AG04450 (cell line): ENCODE measurements at regions not wholly inside any gene's neighbourhood (a gene's known extent, or its start where the extent isn't known, plus 50 kb on each side); places are given as distances from the start of the nearest gene placed in this dataset.

Experiments used
- CTCF ChIA-PET: fragments of 300-600, 350-600 bp; formaldehyde crosslinking; extraction: SDS; loops from one replicate; lab custom pipeline; 2022; ENCODE audit warnings: antibody characterized with exemption, inconsistent platforms; lab: Charles Lee
- POLR2A ChIA-PET: fragments of 350-600 bp; formaldehyde crosslinking; extraction: SDS; loops from one replicate; lab custom pipeline; 2021; ENCODE audit warnings: antibody characterized with exemption, inconsistent platforms; lab: Yijun Ruan, JAX
- DNase-seq: peaks from one replicate; pipeline ENCODE4 v3.0.0-alpha.2; 2011; ENCODE audit warnings: low read depth, low spot score
- H3K27ac ChIP-seq: one replicate; pipeline ENCODE4 v1.5.1; 2012; ENCODE audit warnings: low read depth, low read length, control low read depth
- H3K27me3 ChIP-seq: one replicate; pipeline ENCODE4 v1.6.0; 2012; ENCODE audit warnings: low read length; ENCODE audit not compliant: control insufficient read depth, insufficient read depth
- H3K4me3 ChIP-seq: 2 replicates; pipeline ENCODE4 v1.5.1; 2011; ENCODE audit warnings: mild to moderate bottlenecking, low read depth, low read length, control low read depth
- H3K9me3 ChIP-seq: 2 replicates; pipeline ENCODE4 v1.5.1; 2012; ENCODE audit warnings: low read length; ENCODE audit not compliant: control insufficient read depth, insufficient read depth
- TF ChIP-seq, protein P1 (sequence below): IDR thresholded peaks from 2 replicates; pipeline ENCODE4 v1.5.1; 2011; ENCODE audit warnings: low read depth, low read length, control low read depth, inconsistent platforms

DNA sequence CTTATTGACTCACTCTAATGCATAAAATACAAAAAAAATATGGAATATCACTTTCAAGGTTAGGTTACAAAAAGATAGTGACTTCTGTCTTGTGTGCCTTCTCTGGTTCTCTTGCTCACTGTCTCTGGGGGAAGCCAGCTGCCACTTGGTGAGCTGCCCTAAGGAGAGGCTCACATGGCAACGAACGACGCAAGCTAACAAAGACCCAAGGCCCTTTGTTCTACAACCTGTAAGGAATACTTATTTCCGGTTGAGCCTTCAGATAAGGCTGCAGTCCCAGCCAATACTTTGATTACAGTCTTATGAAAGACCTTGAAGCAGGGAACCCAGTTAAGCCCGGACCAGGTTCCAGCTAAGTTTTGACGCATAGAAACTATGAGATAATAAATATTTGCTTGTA, 242.4 kb upstream of the TBX3 start:
- Histone ChIP-seq H3K4me3 (no peak overlapping the region), H3K9me3 (peaks cover 3% of the 10 kb centered on the region; the same call in 1 of the 2 replicates), H3K27me3 (no peaks in the 10 kb centered on the region), H3K27ac (no peak overlapping the region)
- CTCF ChIA-PET, result interaction anchor here (1.4 kb wide), 1 partner anchor 9 kb away, joined by 3 read pairs; no protein-coding TSS in a partner anchor
- TF ChIP-seq, protein P1, sequence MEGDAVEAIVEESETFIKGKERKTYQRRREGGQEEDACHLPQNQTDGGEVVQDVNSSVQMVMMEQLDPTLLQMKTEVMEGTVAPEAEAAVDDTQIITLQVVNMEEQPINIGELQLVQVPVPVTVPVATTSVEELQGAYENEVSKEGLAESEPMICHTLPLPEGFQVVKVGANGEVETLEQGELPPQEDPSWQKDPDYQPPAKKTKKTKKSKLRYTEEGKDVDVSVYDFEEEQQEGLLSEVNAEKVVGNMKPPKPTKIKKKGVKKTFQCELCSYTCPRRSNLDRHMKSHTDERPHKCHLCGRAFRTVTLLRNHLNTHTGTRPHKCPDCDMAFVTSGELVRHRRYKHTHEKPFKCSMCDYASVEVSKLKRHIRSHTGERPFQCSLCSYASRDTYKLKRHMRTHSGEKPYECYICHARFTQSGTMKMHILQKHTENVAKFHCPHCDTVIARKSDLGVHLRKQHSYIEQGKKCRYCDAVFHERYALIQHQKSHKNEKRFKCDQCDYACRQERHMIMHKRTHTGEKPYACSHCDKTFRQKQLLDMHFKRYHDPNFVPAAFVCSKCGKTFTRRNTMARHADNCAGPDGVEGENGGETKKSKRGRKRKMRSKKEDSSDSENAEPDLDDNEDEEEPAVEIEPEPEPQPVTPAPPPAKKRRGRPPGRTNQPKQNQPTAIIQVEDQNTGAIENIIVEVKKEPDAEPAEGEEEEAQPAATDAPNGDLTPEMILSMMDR, result no peak
- POLR2A ChIA-PET, result no interaction called here
- DNase-seq, result no peak

DNA sequence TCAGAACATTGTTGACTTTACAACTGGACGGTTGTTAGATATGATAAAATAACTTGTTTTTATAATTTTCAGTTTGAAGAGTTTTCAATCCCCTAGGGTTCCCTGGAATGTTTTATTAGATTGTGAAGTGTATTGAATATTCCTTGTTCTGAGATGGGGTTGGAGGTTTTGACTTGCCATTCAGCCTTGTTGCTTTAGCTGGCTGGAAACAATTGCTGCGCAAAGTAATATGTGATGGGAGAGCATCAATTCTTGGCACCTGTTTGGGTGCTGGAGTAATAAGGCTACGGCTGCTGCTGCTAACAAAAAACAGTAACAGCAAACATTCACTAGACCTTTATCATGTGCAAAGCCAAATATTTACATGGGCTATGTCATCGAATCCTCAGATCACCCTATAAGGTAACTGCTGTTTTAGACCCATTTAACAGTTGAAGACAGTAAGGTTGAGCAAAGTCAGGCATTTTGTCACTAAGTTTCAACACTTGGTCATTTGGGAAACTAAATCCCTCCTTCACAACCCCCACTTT, 241.0 kb upstream of the TBX3 start:
- Histone ChIP-seq H3K4me3 (no peak overlapping the region), H3K9me3 (peaks cover 3% of the 10 kb centered on the region; the same call in 1 of the 2 replicates), H3K27ac (no peak overlapping the region), H3K27me3 (no peaks in the 10 kb centered on the region)
- TF ChIP-seq, protein P1, result no peak
- no peak for DNase-seq
- ChIA-PET CTCF (no interaction called here), POLR2A (no interaction called here)

DNA sequence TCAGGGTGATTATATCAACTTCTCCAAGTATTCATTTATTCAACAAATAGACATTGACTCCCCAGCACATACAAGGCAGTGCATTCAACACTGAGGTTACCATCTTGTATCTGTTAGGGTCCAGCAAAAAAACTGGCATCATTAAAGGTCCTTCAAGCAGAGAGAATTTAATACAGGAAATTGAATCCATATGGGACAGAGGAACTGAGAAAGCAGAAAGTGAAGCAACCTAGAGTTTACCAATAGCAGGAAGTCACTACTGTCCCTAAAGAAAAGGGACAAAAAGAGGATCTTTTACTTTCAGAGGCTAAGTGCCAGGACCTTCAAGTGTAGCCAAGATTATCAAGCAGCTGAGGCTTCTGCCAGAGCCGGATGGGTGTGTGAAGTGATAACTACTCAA, 237.8 kb upstream of the TBX3 start:
- H3K9me3 ChIP-seq, result peaks cover 8% of the 10 kb centered on the region; the same call in 1 of the 2 replicates
- POLR2A ChIA-PET, result interaction anchor here (0.8 kb wide), 1 partner anchor 11 kb away, joined by 4 read pairs; no protein-coding TSS in a partner anchor
- TF ChIP-seq, protein P1, result no peak
- H3K4me3 ChIP-seq, result no peak overlapping the region
- no peaks in the 10 kb centered on the region for H3K27me3 ChIP-seq
- CTCF ChIA-PET, result no interaction called here
- no peak for DNase-seq
- no peak overlapping the region for H3K27ac ChIP-seq

DNA sequence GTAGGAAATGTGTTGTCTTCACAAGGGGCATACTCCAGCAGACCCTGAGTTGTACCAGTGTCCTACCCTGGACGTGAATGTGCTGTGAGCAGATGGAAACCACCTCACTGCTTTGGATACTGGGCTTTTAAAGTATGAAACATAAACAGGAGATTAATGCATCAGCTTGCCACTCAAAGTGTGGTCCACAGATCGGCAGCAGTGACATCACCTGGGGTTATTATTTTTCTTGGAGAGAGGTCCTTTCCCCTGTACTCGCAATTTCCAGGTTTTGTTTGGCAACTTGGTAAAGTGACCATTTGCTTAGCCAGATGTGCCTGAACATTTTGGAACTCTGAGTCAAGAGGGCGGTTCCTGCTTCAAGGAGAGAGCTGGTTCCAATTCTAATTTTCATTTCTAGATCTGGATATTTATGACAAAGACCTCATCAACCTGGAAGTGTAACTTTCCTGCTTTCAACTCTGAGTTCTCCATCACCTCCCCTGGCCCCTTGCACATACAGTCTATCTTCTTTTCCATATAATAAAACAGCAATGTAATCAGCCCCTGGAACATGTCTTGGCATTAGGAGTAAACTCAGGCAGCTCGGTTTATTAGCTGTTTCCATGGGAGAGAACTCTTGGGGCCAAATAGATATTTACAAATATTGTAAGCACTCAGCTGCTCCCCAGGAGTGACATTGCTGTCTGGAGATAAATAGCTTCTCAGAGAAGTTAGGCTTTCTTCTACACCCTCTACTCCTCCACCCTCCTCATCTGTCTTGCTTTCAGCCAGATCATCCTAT, 237.0 kb upstream of the TBX3 start:
- Histone ChIP-seq H3K4me3 (no peak overlapping the region), H3K27me3 (no peaks in the 10 kb centered on the region), H3K27ac (no peak overlapping the region), H3K9me3 (peaks cover 5% of the 10 kb centered on the region; the same call in 1 of the 2 replicates)
- TF ChIP-seq, protein P1, result no peak
- DNase-seq, result no peak
- POLR2A ChIA-PET, result interaction anchor here (0.6 to 0.8 kb wide), 3 partner anchors 12 to 237 kb away, joined by 4 to 5 read pairs (median 4); partner anchors contain the start of gene TBX3
- CTCF ChIA-PET, result interaction anchor here (1.0 kb wide), 1 partner anchor 246 kb away, joined by 3 read pairs; no protein-coding TSS in a partner anchor

DNA sequence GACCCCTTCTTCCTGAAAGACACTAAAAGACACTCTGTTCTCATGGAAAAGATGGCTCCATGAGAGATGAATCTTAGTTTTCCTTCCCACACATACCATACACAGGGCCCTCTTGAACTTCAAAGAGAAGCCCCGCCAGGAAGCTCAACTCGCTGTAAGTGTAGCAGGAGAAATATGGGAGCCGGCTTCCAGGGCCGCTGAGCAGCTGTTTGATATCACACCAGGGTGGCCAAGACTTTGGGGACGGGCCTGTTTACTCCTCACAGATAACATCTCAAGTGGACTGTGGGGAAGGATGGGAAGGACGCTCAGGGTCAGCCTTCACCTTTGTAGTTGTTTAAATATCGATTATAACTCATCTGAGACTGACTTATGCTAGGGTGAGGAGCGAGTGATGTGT, 235.5 kb upstream of the TBX3 start:
- Histone ChIP-seq H3K9me3 (peaks cover 5% of the 10 kb centered on the region; the same call in 1 of the 2 replicates), H3K4me3 (no peak overlapping the region), H3K27me3 (no peaks in the 10 kb centered on the region), H3K27ac (no peak overlapping the region)
- ChIA-PET CTCF (no interaction called here), POLR2A (interaction anchor here (0.6 to 1.2 kb wide), 3 partner anchors 14 to 235 kb away, joined by 3 to 5 read pairs (median 5); partner anchors contain the start of gene TBX3)
- TF ChIP-seq, protein P1, result no peak
- no peak for DNase-seq
